Sigmoid colon (tissue), 6 donors: ENCODE measurements at regions not wholly inside any gene's neighbourhood (a gene's known extent, or its start where the extent isn't known, plus 50 kb on each side); places are given as distances from the start of the nearest gene placed in this dataset.

ENCODE experiments used
- DNase-seq: peaks from one replicate; pipeline ENCODE4 v3.0.0-alpha.2; 2019
- H3K27ac ChIP-seq, 4 donors: fragments of 200-600 bp; sonication (generic); one replicate each; pipeline ENCODE4 v1.5.1; 2016 to 2019; ENCODE audit warnings: mild to moderate bottlenecking in 1 of 4
- H3K27me3 ChIP-seq, 3 donors: fragments of 200-600 bp; sonication (generic); one replicate each; pipeline ENCODE4 v1.5.1; 2019; ENCODE audit warnings: mild to moderate bottlenecking in 1 of 3
- H3K36me3 ChIP-seq, 4 donors: fragments of 200-600 bp; sonication (generic); one replicate each; pipeline ENCODE4 v1.5.1; 2016 to 2019
- H3K4me1 ChIP-seq, 4 donors: fragments of 200-600 bp; sonication (generic); one replicate each; pipeline ENCODE4 v1.5.1; 2017 to 2019
- H3K4me3 ChIP-seq, 4 donors: fragments of 200-600 bp; sonication (generic); one replicate each; pipeline ENCODE4 v1.5.1; 2017 to 2019; ENCODE audit warnings: mild to moderate bottlenecking in 2 of 4, moderate library complexity in 1 of 4
- H3K9me3 ChIP-seq, 4 donors: fragments of 200-600 bp in 3 of 4; sonication (generic) in 3 of 4; one replicate each; pipeline versions ENCODE4 v1.5.1 to v1.6.1; 2013 to 2019
- EP300 ChIP-seq, 4 donors: sonication (generic); formaldehyde crosslinking; IDR thresholded peaks; one replicate each; pipeline ENCODE4 v1.6.1; 2017; ENCODE audit warnings: antibody characterized with exemption in 4 of 4
- POLR2A ChIP-seq, 2 donors: fragments of 450-650 bp; IDR thresholded peaks; one replicate each; pipeline ENCODE4 v1.6.1; 2016; ENCODE audit warnings: antibody characterized with exemption in 2 of 2, mild to moderate bottlenecking in 2 of 2, moderate library complexity in 2 of 2
- POLR2AphosphoS5 ChIP-seq, 4 donors: sonication (generic); formaldehyde crosslinking; IDR thresholded peaks; one replicate each; pipeline ENCODE4 v1.6.1; 2017; ENCODE audit warnings: antibody characterized with exemption in 4 of 4
- WGBS, 2 donors: extraction: QIAGEN DNeasy Blood & Tissue Kit; methylation state at CpG; one replicate each; pipeline ENCODE4 v1.1.7; 2013; 5-methylcytosine and 5-hydroxymethylcytosine counted together
- intact Hi-C: fragments of 100-400 bp; cut with DNase I; formaldehyde crosslinking; loops from one replicate; pipeline ENCODE4 v1.15.1; 2023
- TF ChIP-seq, protein P1 (sequence below), 4 experiments: fragments of 450-650 bp in 3 of 4; fragments of 200-600 bp in 1 of 4; IDR thresholded peaks; one replicate each; pipeline ENCODE4 v1.5.1; 2016 to 2019; ENCODE audit warnings: antibody characterized with exemption in 4 of 4, mild to moderate bottlenecking in 3 of 4, moderate library complexity in 2 of 4
- donor health status: healthy with polysubstance abuse.
- donor health status: healthy.

DNA sequence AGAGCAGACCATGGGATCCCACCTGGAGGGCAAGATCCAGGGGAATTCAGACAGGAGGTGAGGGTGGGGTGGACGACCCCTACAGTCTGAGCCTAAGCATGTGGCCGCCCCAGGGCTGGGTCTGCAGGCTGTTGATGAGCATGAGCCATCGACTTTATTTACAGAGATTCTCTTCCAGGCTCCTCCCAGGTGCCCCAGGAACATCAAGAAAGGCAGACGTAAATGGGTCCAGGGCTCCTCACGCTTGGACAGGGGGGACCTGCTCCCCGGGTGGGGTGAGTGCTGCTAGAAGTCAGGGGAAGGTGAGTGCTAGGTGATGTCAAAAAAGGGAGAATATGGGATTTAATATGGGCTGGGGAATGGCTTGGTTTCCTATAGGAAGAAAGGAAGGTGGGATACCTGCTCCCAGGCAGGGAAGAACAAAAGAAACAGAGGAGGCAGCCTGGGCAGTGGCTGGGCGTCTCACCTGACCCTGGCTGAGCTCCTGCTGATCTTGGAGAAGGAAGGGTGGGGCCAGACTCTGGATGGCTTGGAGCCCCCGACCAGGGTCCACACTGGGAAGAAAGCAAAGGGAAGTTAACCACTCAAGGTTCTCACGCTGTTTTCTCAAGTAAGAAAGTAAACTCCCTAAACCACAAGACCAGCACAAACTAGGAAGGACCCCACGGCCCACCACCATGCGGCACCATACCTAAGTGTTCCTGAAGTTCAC, 162.1 kb upstream of the SHH start:
- Histone ChIP-seq H3K9me3 (no peaks in the 10 kb centered on the region), H3K4me1 (no peaks in the 10 kb centered on the region), H3K27ac (no peak overlapping the region), H3K4me3 (no peak overlapping the region), H3K36me3 (no peaks in the 10 kb centered on the region), H3K27me3 (peaks cover 0 to 9% (median 0%) of the 10 kb centered on the region in 3 donors)
- TF ChIP-seq EP300 (IDR thresholded peaks at IDR 0.05) (no peak), POLR2A (IDR thresholded peaks at IDR 0.05) (no peak), POLR2AphosphoS5 (IDR thresholded peaks at IDR 0.05) (no peak)
- TF ChIP-seq, protein P1, sequence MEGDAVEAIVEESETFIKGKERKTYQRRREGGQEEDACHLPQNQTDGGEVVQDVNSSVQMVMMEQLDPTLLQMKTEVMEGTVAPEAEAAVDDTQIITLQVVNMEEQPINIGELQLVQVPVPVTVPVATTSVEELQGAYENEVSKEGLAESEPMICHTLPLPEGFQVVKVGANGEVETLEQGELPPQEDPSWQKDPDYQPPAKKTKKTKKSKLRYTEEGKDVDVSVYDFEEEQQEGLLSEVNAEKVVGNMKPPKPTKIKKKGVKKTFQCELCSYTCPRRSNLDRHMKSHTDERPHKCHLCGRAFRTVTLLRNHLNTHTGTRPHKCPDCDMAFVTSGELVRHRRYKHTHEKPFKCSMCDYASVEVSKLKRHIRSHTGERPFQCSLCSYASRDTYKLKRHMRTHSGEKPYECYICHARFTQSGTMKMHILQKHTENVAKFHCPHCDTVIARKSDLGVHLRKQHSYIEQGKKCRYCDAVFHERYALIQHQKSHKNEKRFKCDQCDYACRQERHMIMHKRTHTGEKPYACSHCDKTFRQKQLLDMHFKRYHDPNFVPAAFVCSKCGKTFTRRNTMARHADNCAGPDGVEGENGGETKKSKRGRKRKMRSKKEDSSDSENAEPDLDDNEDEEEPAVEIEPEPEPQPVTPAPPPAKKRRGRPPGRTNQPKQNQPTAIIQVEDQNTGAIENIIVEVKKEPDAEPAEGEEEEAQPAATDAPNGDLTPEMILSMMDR (IDR thresholded peaks at IDR 0.05): no peak
- 60 to 69% methylated on average over 11 of the region's 11 CpGs for WGBS, 2 donors
- peak; percentile 49 for DNase-seq
- intact Hi-C loops: no loop called here

DNA sequence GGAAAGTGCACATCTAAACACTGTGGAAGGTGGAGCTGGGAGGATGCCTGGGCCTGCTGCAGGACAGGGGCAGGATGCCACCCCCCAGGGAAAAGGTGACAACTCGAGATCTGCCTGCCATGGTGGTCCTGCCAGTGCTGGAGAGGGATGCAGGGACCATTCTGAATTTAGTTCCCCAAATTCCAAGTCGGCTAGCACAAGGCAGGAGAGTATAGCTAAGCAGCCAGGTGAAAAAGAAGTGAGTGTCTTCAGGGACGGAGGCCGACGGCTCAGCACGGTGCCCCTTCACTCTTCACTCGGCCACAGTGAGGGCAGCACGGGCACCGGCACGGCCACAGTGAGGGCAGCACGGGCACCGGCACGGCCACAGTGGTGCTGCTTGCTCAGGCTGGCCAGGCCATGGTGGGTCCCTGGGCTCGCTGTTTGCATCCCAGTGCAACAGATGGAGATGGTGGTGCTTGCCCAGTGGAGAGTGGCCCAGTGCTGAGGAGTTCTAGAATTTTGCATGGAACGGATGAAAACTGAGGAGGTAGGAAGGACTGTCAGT, 161.3 kb upstream of the SHH start:
- peaks cover 0 to 5% (median 0%) of the 10 kb centered on the region in 3 donors for H3K27me3 ChIP-seq

DNA sequence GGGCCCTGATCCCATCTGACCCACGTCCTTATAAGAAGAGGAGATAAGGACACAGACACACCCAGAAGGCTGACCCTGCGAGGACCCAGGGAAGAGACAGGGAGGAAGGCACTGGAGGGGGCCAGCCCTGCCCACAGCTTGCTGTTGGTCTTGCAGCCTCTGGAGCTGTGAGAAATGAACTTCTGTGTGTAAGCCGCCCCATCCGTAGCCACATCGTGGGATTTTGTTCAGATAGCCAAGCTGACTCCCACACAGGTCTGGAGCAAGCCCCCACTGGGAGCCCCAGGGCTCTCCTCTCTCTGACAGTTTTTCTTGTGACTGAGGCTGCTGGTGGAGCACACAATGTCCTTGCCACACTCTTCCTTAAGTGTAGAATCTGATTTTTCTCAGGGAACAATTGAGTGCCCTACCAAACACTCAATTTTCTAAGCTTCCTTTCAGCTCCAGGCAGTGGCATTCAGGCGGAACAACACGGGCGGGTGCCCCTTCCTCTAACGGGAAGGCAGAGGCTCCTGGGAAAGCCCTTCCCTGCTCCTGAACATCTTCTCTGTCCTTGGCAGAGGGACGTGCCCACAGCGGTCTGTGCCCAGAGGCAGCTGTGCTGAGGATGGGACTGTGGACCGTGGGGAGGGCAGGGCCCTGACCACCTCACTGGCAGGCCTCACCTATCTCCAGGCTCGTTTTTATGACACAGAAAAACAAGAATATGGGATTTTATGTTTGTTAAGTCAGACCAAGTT, 160.6 kb upstream of the SHH start:
- peak; percentile 49 for DNase-seq
- no peak overlapping the region for H3K27ac ChIP-seq
- intact Hi-C loops: no loop called here
- no peaks in the 10 kb centered on the region for H3K9me3 ChIP-seq
- peaks cover 0 to 5% (median 0%) of the 10 kb centered on the region in 3 donors for H3K27me3 ChIP-seq
- no peak for TF ChIP-seq POLR2A (IDR thresholded peaks at IDR 0.05)
- TF ChIP-seq EP300 (IDR thresholded peaks at IDR 0.05): no peak
- no peak for TF ChIP-seq POLR2AphosphoS5 (IDR thresholded peaks at IDR 0.05)
- TF ChIP-seq, protein P1 (IDR thresholded peaks at IDR 0.05): no peak
- H3K4me1 ChIP-seq: no peaks in the 10 kb centered on the region
- whole genome bisulfite sequencing, 2 donors: 69 to 76% methylated on average over 13 of the region's 13 CpGs
- H3K4me3 ChIP-seq: no peak overlapping the region
- no peaks in the 10 kb centered on the region for H3K36me3 ChIP-seq

More for the DNA sequence above, 161.3 kb upstream of the SHH start:
- Histone ChIP-seq H3K4me3 (no peak overlapping the region), H3K9me3 (no peaks in the 10 kb centered on the region), H3K36me3 (no peaks in the 10 kb centered on the region), H3K4me1 (no peaks in the 10 kb centered on the region), H3K27ac (no peak overlapping the region)
- intact Hi-C loops: no loop called here
- WGBS, 2 donors: 83 to 88% methylated on average over 15 of the region's 15 CpGs
- DNase-seq: peak; percentile 21
- TF ChIP-seq POLR2A (IDR thresholded peaks at IDR 0.05) (no peak), EP300 (IDR thresholded peaks at IDR 0.05) (no peak), POLR2AphosphoS5 (IDR thresholded peaks at IDR 0.05) (no peak)
- TF ChIP-seq, protein P1 (IDR thresholded peaks at IDR 0.05): no peak

DNA sequence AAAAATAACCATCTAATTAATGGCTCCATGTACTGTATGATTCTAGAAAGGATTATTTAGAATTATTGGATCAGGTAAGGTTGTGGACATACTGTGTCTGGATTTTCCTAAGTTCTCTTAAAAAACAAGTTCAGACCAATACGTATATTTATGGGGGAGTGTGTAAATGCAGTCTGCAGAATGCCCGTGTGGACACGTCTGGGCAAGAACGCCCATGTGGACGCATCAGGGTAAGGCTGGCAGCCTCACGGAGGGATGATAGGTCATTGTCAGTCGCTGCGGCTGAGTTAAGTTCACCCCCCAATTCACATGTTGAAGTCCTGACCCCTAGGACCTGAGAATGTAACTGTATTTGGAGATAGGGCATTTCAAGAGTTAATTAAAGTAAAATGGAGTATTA, 160.0 kb upstream of the SHH start:
- Histone ChIP-seq H3K36me3 (no peaks in the 10 kb centered on the region), H3K4me3 (no peak overlapping the region), H3K4me1 (no peaks in the 10 kb centered on the region), H3K27ac (no peak overlapping the region), H3K9me3 (no peaks in the 10 kb centered on the region), H3K27me3 (peaks cover 0 to 5% (median 0%) of the 10 kb centered on the region in 3 donors)
- DNase-seq: no peak
- TF ChIP-seq, protein P1 (IDR thresholded peaks at IDR 0.05): no peak
- TF ChIP-seq EP300 (IDR thresholded peaks at IDR 0.05) (no peak), POLR2A (IDR thresholded peaks at IDR 0.05) (no peak), POLR2AphosphoS5 (IDR thresholded peaks at IDR 0.05) (no peak)
- WGBS, 2 donors: 89 to 90% methylated on average over 8 of the region's 8 CpGs
- intact Hi-C loops: no loop called here
